Stimulated activated CD4-positive, alpha-beta T cell treated with anti-CD3 and anti-CD28 coated beads, Interleukin-2, amount 100 ng/mL, for 48 hours (primary cell): ENCODE measurements at regions not wholly inside any gene's neighbourhood (a gene's known extent, or its start where the extent isn't known, plus 50 kb on each side); places are given as distances from the start of the nearest gene placed in this dataset.

Experiments used
- DNase-seq, 2 donors: peaks; one replicate each; pipeline ENCODE4 v3.0.0-alpha.2; 2020

- no peak for DNase-seq
These were observed 54.0 kb upstream of the STMND1 start for GRCh38 chr6:17047889-17048288.

GRCh38 chr6:17045581-17046322, 56.1 kb upstream of the STMND1 start:
- DNase-seq = no peak

GRCh38 chr6:17043148-17043522, 58.7 kb upstream of the STMND1 start:
- no peak for DNase-seq

- DNase-seq = no peak
These were observed 59.3 kb upstream of the STMND1 start for GRCh38 chr6:17042422-17043147.

- no peak for DNase-seq
These were observed 62.6 kb upstream of the STMND1 start for GRCh38 chr6:17039266-17039665.

- no peak for DNase-seq
These were observed 63.5 kb upstream of the STMND1 start for GRCh38 chr6:17038316-17038715.

- DNase-seq = no peak
These were observed 65.8 kb upstream of the STMND1 start for GRCh38 chr6:17036065-17036393.

GRCh38 chr6:17035257-17036064, 66.4 kb upstream of the STMND1 start:
- no peak for DNase-seq

- DNase-seq = no peak
These were observed 68.1 kb upstream of the STMND1 start for GRCh38 chr6:17033746-17034145.

- DNase-seq = no peak
These were observed 68.7 kb upstream of the STMND1 start for GRCh38 chr6:17032988-17033634.

GRCh38 chr6:17032590-17032987, 69.3 kb upstream of the STMND1 start:
- DNase-seq = no peak

GRCh38 chr6:17031961-17032360, 69.9 kb upstream of the STMND1 start:
- no peak for DNase-seq

- DNase-seq = no peak
These were observed 74.4 kb upstream of the STMND1 start for GRCh38 chr6:17027441-17027840.

GRCh38 chr6:17022604-17023003, 79.2 kb upstream of the STMND1 start:
- DNase-seq = no peak

- DNase-seq = no peak
These were observed 80.3 kb upstream of the STMND1 start for GRCh38 chr6:17021539-17021889.

GRCh38 chr6:17020889-17021538, 80.8 kb upstream of the STMND1 start:
- no peak for DNase-seq

- DNase-seq = no peak
These were observed 83.4 kb upstream of the STMND1 start for GRCh38 chr6:17018425-17018824.

GRCh38 chr6:17017416-17017815, 84.4 kb upstream of the STMND1 start:
- DNase-seq = no peak

GRCh38 chr6:17015551-17016381, 86.1 kb upstream of the STMND1 start:
- peak in 1 of 2 donors; percentile 6 for DNase-seq

- DNase-seq = peak in 1 of 2 donors; percentile 9
These were observed 86.7 kb upstream of the STMND1 start for GRCh38 chr6:17015144-17015543.

- DNase-seq = no peak
These were observed 88.1 kb upstream of the STMND1 start for GRCh38 chr6:17013701-17014100.
